T-helper 2 cell treated with Interferon-gamma antibody and Interleukin-4, amounts not matched to agents 5 μg/mL and 100 μg/mL, for 36 hours (primary cell): ENCODE measurements at regions not wholly inside any gene's neighbourhood (a gene's known extent, or its start where the extent isn't known, plus 50 kb on each side); places are given as distances from the start of the nearest gene placed in this dataset.

ENCODE experiments used
- DNase-seq: peaks from one replicate; pipeline ENCODE4 v3.0.0; 2021; ENCODE audit warnings: low spot score
- H3K27ac Mint-ChIP-seq: one replicate; pipeline ENCODE4 v1.8.0; 2021; ENCODE audit warnings: mild to moderate bottlenecking, mixed read lengths
- H3K27me3 Mint-ChIP-seq: one replicate; pipeline ENCODE4 v1.8.0; 2021; ENCODE audit warnings: low read depth, mixed read lengths
- H3K36me3 Mint-ChIP-seq: one replicate; pipeline ENCODE4 v1.8.0; 2021; ENCODE audit warnings: low read depth, mixed read lengths
- H3K4me1 Mint-ChIP-seq: one replicate; pipeline ENCODE4 v1.8.0; 2021; ENCODE audit warnings: low read depth, mixed read lengths
- H3K4me3 Mint-ChIP-seq: one replicate; pipeline ENCODE4 v1.8.0; 2022; ENCODE audit warnings: mild to moderate bottlenecking, moderate library complexity, mixed read lengths
- H3K9me3 Mint-ChIP-seq: one replicate; pipeline ENCODE4 v1.8.0; 2021; ENCODE audit warnings: mixed read lengths

DNA sequence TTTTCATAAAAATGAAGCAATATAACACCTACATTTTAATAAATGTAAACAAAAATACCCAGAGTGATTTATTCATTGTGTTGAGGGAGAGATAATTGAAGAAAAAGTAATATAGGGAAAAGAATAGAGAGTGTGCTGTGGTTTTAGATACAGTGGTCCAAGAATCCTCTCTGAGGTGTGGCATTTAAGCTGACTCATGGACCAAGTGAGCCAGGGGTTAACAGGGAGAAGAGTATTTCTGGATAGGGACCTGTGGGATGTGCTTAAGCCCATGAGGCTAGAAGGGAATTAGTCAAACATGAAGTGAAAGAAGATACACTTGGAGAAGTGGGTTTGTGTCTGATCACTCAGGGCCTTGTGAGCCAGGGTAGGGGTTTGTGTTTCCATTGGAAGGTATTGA lies 680.7 kb upstream of the GRM7 start:
- Mint-ChIP-seq H3K27ac (no peak overlapping the region), H3K4me3 (no peak overlapping the region), H3K9me3 (peaks cover 12% of the 10 kb centered on the region), H3K36me3 (no peaks in the 10 kb centered on the region), H3K27me3 (no peaks in the 10 kb centered on the region), H3K4me1 (no peaks in the 10 kb centered on the region)
- DNase-seq = no peak

DNA sequence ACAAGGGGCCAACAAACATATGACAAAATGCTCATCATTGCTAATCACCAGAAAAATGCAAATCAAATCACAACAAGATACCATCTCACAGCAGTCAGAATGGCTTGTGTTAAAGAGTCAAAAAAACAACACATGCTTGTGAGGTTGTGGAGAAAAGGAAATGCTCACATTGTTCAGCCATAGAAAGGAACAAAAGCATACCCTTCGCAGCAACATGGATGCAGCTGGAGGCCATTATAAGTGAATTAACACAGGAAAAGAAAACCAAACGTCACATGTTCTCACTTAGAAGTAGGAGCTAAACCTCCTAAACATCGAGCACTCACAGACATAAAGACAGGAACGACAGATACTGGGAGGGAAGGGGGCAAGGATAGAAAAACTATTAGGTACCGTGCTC lies 678.4 kb upstream of the GRM7 start:
- H3K4me3 Mint-ChIP-seq = no peak overlapping the region
- H3K36me3 Mint-ChIP-seq = no peaks in the 10 kb centered on the region
- peaks cover 12% of the 10 kb centered on the region for H3K9me3 Mint-ChIP-seq
- no peaks in the 10 kb centered on the region for H3K4me1 Mint-ChIP-seq
- H3K27me3 Mint-ChIP-seq = no peaks in the 10 kb centered on the region
- DNase-seq = no peak
- H3K27ac Mint-ChIP-seq = no peak overlapping the region

DNA sequence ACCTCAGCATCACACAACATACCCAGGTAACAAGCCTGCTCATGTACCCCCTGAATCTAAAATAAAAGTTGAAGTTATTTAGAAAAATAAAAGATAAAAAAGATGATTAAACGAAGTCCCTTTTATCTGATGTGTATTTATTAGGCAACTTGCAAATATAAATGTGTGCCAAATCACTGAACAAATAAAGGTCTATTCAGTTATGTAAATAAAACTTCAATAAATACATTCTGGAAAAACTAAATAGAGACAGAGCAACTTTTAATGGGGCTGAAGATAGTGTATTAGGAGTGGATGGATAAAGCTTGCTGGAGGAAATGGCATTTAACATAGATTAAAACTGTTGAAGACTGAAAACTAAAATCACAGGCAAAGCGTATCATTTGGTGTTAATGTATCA lies 678.0 kb upstream of the GRM7 start:
- H3K9me3 Mint-ChIP-seq = peaks cover 16% of the 10 kb centered on the region

DNA sequence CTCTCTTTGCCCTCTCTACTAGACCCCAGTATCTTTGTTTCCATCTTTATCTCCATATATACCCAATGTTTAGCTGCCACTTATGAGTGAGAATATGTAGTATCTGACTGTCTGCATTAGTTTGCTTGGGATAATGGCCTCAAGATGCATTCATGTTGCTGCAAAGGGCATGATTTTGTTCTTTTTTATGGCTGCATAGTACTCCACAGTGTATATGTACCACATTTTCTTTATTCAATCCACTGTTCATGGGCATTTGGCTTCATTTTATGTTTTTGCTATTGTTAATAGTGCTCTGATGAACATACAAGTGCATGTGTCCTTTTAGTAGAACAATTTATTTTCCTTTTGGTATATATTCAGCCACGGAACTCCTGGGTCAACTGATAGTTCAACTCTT lies 671.5 kb upstream of the GRM7 start:
- no peaks in the 10 kb centered on the region for H3K27me3 Mint-ChIP-seq
- H3K4me3 Mint-ChIP-seq = no peak overlapping the region
- no peak overlapping the region for H3K27ac Mint-ChIP-seq
- no peaks in the 10 kb centered on the region for H3K4me1 Mint-ChIP-seq
- H3K36me3 Mint-ChIP-seq = no peaks in the 10 kb centered on the region
- H3K9me3 Mint-ChIP-seq = peaks cover 37% of the 10 kb centered on the region
- no peak for DNase-seq

More for the DNA sequence above, 678.0 kb upstream of the GRM7 start:
- Mint-ChIP-seq H3K27me3 (no peaks in the 10 kb centered on the region), H3K4me3 (no peak overlapping the region), H3K4me1 (no peaks in the 10 kb centered on the region), H3K36me3 (no peaks in the 10 kb centered on the region), H3K27ac (no peak overlapping the region)
- DNase-seq = no peak

DNA sequence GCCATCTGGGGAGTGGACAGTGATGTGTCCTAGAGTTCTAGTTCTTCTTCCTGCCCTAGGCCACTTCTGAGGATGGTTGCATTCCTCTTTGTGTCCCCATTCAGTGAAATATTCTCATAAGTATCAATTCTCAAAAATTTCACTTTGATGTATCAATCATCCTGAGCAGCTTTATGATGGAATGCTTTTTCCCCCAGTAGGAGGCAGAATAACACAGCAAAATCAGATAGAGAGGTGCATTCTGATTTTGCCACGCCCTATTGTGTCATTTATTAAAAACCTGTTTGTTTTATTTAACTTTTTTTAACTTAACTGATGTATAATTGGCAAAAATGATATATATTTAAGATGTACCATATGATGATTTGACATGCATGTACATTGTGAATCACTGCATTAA lies 656.0 kb upstream of the GRM7 start:
- Mint-ChIP-seq H3K4me3 (no peak overlapping the region), H3K36me3 (no peaks in the 10 kb centered on the region), H3K4me1 (no peaks in the 10 kb centered on the region), H3K27me3 (no peaks in the 10 kb centered on the region), H3K27ac (no peak overlapping the region), H3K9me3 (peaks cover 7% of the 10 kb centered on the region)
- no peak for DNase-seq

DNA sequence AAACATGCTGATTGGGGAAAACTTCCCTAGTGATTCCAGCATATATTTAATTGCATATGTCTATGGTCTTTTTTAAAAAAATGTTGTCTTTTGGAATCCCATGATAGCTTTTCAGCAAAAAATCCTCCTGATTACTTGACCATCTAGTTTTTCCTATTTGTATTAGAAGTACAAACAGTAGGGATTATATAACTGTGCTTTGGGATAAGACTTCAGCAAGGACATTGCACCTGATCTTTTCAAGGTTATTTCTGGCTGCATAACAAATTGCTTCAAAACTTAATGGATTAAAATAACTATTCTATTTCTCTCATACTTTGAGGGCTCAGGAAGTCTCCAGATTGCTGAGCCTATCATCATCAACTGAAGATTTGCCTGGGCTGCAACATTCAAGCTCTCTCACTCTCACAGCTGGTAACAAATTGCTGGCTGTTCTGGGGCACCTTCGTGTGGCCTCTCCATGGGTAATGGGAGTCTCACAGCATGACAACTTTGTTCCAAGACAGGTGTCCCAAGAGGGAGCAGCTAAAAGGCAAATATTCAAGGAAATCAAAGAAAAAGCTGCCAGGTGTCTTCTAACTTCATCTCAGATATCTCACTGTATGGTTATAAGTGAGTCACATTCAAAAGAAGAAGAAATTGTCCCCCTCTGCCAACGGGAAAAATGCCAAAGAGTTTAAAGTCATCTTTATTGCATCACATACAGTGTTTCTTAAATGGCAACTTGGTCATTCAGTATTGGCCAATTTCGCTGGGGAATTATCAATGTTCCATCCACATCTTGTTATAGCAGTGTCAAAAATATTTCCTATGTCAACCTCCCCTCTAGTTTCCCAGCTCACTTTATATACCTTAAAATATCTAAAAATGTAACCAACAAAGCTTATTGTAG lies 644.5 kb upstream of the GRM7 start:
- Mint-ChIP-seq H3K4me3 (no peak overlapping the region), H3K27ac (no peak overlapping the region), H3K27me3 (no peaks in the 10 kb centered on the region), H3K36me3 (no peaks in the 10 kb centered on the region), H3K9me3 (peaks cover 17% of the 10 kb centered on the region), H3K4me1 (no peaks in the 10 kb centered on the region)
- DNase-seq = no peak

DNA sequence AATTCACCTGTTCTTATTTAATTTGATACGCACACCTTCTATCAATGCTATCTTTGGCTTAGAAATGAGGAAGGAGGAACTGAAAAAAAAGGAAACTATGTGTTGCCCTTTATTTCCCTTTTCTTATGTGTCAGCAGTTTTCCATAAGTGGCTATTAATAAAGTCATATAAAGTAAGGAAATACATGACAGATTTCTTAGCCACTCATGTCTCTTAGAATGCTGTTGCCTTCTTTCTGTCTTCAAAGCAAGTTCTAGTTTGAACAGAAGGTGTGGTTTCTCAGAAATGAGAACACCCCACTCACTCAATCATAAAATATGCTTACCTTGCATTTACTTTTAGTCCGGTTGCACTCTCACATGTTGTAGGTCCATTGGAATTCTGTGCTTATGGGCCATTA lies 640.5 kb upstream of the GRM7 start:
- peaks cover 17% of the 10 kb centered on the region for H3K9me3 Mint-ChIP-seq
- H3K4me1 Mint-ChIP-seq = no peaks in the 10 kb centered on the region
- H3K27me3 Mint-ChIP-seq = no peaks in the 10 kb centered on the region
- no peaks in the 10 kb centered on the region for H3K36me3 Mint-ChIP-seq
- no peak overlapping the region for H3K27ac Mint-ChIP-seq
- no peak overlapping the region for H3K4me3 Mint-ChIP-seq
- DNase-seq = no peak

DNA sequence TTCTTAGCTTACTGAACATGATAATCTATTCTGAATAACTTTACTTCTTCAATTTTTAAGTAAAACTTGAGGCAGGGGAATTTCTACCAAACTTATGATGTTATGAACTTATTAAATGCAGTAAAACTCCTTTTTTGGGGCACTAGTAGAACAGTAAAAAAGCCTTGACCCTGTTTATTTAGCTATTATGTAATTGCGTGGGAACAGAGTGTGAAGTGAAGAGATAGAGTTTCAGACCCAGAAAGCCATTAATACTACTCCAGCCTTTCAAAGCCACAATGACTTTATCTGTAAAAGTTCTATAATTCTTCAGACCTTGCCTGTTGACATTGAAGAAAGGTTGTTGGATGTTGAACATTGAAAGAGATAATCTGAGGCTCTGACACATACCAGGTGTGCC lies 638.8 kb upstream of the GRM7 start:
- Mint-ChIP-seq H3K4me1 (no peaks in the 10 kb centered on the region), H3K36me3 (no peaks in the 10 kb centered on the region), H3K27ac (no peak overlapping the region), H3K9me3 (peaks cover 17% of the 10 kb centered on the region), H3K4me3 (no peak overlapping the region), H3K27me3 (no peaks in the 10 kb centered on the region)
- no peak for DNase-seq

DNA sequence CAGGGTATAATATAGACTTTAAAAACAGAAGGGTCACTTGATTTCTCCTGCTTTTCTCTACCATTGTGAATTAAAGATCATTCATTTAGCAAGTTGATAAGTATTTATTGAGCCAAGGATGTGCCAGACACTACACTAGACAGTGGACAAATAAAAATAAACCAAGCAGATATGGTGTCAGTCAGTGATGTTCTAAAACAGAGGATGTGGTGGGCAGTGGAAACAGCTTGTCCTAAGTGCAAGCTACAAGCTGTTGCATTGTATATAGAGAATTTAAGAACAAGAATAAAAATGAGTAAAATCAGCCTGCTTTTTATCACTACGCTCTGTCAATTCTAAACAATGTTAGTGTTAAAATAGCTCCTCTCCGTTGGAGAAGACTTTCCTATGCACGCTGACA lies 637.3 kb upstream of the GRM7 start:
- no peaks in the 10 kb centered on the region for H3K27me3 Mint-ChIP-seq
- DNase-seq = no peak
- no peaks in the 10 kb centered on the region for H3K4me1 Mint-ChIP-seq
- H3K4me3 Mint-ChIP-seq = no peak overlapping the region
- H3K27ac Mint-ChIP-seq = no peak overlapping the region
- H3K36me3 Mint-ChIP-seq = no peaks in the 10 kb centered on the region
- H3K9me3 Mint-ChIP-seq = peaks cover 13% of the 10 kb centered on the region

DNA sequence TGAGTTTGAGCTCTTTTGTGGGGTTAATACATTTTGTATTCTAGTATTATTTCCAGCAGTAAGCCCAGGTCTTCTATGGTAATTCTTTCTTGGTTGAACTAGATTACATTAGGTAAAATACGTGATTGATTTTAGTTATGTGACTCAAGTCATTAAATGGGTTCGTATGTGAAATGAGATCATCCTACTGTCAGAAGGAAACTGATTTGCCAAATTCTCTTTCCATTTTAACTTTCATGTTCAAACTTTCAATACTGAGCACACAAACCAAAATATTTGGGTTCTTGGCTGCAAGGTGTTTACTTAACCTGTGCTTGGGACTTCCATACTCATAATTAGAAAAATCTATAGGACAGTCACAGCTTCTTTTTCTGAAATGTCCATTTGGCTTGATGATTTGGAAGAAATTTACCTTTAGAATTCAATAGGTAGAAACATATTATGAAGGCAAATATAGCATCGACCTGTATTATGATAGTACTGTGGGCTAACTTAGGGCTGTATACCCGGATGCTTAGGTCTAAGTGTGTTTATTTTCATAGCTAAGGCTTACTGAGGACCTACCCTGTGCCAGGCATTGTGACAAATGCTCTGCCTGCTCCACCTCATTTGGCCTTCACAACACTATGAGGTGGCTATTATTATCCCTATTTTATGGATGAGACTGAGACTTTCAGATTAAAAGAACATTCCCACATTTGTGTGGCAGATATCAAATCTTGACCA lies 631.8 kb upstream of the GRM7 start:
- Mint-ChIP-seq H3K4me3 (no peak overlapping the region), H3K9me3 (peaks cover 27% of the 10 kb centered on the region), H3K4me1 (no peaks in the 10 kb centered on the region), H3K27ac (no peak overlapping the region), H3K27me3 (no peaks in the 10 kb centered on the region), H3K36me3 (no peaks in the 10 kb centered on the region)
- DNase-seq = no peak

DNA sequence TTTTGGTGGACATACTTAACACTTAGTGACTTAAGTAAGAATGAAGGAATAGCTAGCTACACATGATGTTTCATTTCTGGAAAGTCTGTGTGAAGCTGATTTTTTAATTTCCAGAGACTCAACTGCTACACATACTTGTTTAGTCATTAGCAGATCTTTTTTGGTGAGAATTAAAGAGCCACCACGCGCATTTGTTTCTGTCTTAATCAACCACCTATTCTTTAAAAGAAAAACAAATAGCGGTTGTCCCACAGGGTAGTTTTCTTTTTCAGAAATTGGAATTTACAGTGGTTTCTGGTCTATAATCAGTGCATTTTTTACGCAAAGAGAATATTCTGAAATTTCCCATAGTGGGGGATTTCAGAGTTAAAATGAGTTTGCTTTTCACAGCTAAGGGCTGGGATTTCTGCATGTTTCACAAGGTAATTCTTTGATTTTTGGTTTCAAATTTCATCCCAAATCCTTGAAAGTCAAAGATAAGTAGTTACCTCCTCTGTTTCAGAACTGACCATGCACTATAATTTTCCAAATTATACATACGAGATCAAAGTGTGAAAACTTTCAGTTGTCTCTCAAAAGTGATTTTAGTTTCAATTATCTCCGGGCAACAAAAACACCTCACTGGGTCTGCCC lies 631.0 kb upstream of the GRM7 start:
- no peak for DNase-seq
- no peaks in the 10 kb centered on the region for H3K4me1 Mint-ChIP-seq
- H3K27ac Mint-ChIP-seq = no peak overlapping the region
- peaks cover 33% of the 10 kb centered on the region for H3K9me3 Mint-ChIP-seq
- H3K36me3 Mint-ChIP-seq = no peaks in the 10 kb centered on the region
- no peak overlapping the region for H3K4me3 Mint-ChIP-seq
- H3K27me3 Mint-ChIP-seq = no peaks in the 10 kb centered on the region

DNA sequence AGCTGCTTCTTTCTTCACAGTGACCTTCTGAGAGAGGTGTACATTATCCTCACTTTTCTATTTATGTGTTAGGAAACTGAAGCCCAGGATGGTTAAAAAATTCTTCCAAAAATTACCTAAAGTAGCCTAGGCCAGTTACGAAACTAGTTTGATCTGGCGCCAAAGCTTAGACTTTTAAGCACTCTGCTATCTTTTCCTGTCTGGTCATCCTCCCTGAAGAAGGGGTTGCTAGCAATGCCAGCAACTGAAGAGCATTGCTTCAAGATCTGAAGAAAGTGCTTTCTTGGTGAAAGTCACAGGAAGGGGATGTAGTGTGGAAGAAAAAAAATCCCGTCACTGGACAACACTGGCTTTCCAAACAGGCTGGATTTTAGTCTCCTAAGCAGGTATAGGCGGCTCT lies 618.8 kb upstream of the GRM7 start:
- Mint-ChIP-seq H3K9me3 (peaks cover 20% of the 10 kb centered on the region), H3K27me3 (no peaks in the 10 kb centered on the region), H3K27ac (no peak overlapping the region), H3K4me3 (no peak overlapping the region), H3K4me1 (no peaks in the 10 kb centered on the region), H3K36me3 (no peaks in the 10 kb centered on the region)
- DNase-seq = no peak

DNA sequence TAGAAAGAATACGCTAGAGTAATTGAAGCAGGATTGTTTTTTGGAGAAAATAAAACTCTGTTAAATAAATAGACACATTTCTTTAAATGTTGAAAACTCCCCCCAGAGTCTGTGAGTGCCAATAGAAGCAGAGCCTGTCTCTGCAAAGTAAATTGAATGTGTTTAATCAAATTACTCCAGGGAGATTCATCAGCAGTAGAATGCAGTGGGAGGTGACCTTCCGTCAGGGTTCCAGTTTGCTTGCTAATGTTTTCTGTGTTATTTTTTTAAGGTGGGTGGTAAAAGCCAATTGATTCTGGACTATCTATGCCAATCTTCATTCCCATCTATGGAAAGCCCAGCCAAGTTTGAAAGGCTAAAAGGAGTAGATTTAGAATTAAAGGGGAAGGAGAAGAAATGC lies 612.4 kb upstream of the GRM7 start:
- no peaks in the 10 kb centered on the region for H3K27me3 Mint-ChIP-seq

DNA sequence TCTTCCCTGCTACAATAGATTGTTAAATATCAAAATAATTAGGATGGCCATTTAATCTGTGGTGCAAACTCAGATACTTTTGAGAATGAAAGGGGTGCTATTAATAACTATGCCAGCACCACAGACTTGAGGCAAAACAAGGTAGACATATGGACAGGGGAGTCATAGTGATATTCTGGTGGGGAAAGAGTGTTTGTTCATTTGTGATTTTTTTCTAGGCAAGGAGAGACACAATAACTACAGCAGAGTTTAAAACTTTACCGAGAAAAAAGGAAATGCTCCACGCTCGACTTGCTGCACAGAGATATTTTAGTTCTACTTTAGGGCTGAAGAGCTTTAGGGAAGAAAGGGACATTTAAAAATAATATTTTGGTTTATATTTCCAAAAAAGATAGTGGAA lies 611.2 kb upstream of the GRM7 start:
- Mint-ChIP-seq H3K27ac (no peak overlapping the region), H3K4me3 (no peak overlapping the region)

More for the DNA sequence above, 612.4 kb upstream of the GRM7 start:
- no peak overlapping the region for H3K27ac Mint-ChIP-seq
- no peaks in the 10 kb centered on the region for H3K4me1 Mint-ChIP-seq
- H3K36me3 Mint-ChIP-seq = no peaks in the 10 kb centered on the region
- no peak for DNase-seq
- H3K4me3 Mint-ChIP-seq = no peak overlapping the region
- peaks cover 23% of the 10 kb centered on the region for H3K9me3 Mint-ChIP-seq

More for the DNA sequence above, 611.2 kb upstream of the GRM7 start:
- DNase-seq = no peak
- no peaks in the 10 kb centered on the region for H3K36me3 Mint-ChIP-seq
- no peaks in the 10 kb centered on the region for H3K4me1 Mint-ChIP-seq
- peaks cover 32% of the 10 kb centered on the region for H3K9me3 Mint-ChIP-seq
- H3K27me3 Mint-ChIP-seq = no peaks in the 10 kb centered on the region
